A549 (cell line): ENCODE measurements at regions not wholly inside any gene's neighbourhood (a gene's known extent, or its start where the extent isn't known, plus 50 kb on each side); places are given as distances from the start of the nearest gene placed in this dataset.

ENCODE experiments used
- CBX8 ChIP-seq: fragments of 200-600 bp; sonication (generic); IDR thresholded peaks from 2 replicates; pipeline ENCODE4 v1.6.1; 2016
- CHD2 ChIP-seq: fragments of 150-350 bp; IDR thresholded peaks from 2 replicates; pipeline ENCODE4 v1.6.1; 2014; ENCODE audit warnings: low read length; ENCODE audit not compliant: partially characterized antibody
- EHMT2 ChIP-seq: fragments of 200-600 bp; sonication (generic); IDR thresholded peaks from 2 replicates; pipeline ENCODE4 v1.6.1; 2016; ENCODE audit warnings: antibody characterized with exemption, low read depth, mild to moderate bottlenecking, moderate library complexity
- EP300 ChIP-seq, 2 experiments: fragments of >200 bp; sonication (Bioruptor Twin); formaldehyde crosslinking; IDR thresholded peaks; 2 replicates in 1 of 2; 3 replicates in 1 of 2; pipeline ENCODE4 v1.6.1; 2016 to 2017
- KDM5A ChIP-seq: fragments of 200-600 bp; sonication (generic); IDR thresholded peaks from 2 replicates; pipeline ENCODE4 v1.6.1; 2016; ENCODE audit warnings: antibody characterized with exemption, mild to moderate bottlenecking
- MAFK ChIP-seq: fragments of 450-650 bp; IDR thresholded peaks from 2 replicates; pipeline ENCODE4 v1.6.1; 2014; ENCODE audit not compliant: partially characterized antibody
- MAZ ChIP-seq: fragments of 150-350 bp; IDR thresholded peaks from 2 replicates; pipeline ENCODE4 v1.6.1; 2014; ENCODE audit warnings: antibody characterized with exemption, low read depth, low read length, borderline replicate concordance
- NR3C1 ChIP-seq: fragments of >200 bp; sonication (Bioruptor Twin); formaldehyde crosslinking; IDR thresholded peaks from 3 replicates; pipeline ENCODE4 v1.6.1; 2017
- POLR2A ChIP-seq: IDR thresholded peaks from 2 replicates; pipeline ENCODE4 v1.6.1; 2012; ENCODE audit warnings: mild to moderate bottlenecking, low read length
- POLR2AphosphoS2 ChIP-seq: conservative IDR thresholded peaks from 2 replicates; pipeline ENCODE4 v1.6.1; 2012; ENCODE audit warnings: low read length, improper control_type of control experiment, inconsistent platforms
- TFCP2L1 ChIP-seq: fragments of 250-450 bp; sonication (Bioruptor Pico); IDR thresholded peaks from 2 replicates; pipeline ENCODE4 v1.5.0; 2021; ENCODE audit warnings: mild to moderate bottlenecking
- TF ChIP-seq, protein P1 (sequence below): fragments of >200 bp; sonication (Bioruptor Twin); formaldehyde crosslinking; IDR thresholded peaks from 3 replicates; pipeline ENCODE4 v1.5.1; 2016
- TF ChIP-seq, protein P2 (sequence below): fragments of 250-450 bp; sonication (Bioruptor Pico); IDR thresholded peaks from 2 replicates; pipeline ENCODE4 v1.5.0; 2021; ENCODE audit warnings: mild to moderate bottlenecking, moderate library complexity, borderline replicate concordance
- TF ChIP-seq, protein P3 (sequence below): IDR thresholded peaks from 2 replicates; pipeline ENCODE4 v1.6.1; 2012

DNA sequence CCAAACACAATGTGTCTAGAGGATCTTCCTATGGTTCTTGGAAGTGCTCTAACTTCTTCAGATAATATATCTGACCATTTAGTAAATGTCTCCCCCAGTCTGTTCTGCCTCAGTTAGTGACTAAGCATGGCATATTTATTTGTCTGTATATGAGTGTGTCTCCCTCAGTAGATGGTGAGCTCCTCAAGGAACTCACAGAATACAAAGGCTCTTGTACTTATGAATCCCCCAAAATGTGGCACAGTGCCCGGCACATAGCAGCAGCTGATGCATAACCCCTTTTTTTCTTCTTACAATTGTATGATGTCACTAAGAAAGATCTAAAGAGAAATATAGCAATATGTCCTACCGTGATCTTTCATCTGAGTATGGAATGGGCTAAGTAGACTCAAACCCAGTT, 264.7 kb upstream of the PRICKLE1 start:
- TF ChIP-seq MAFK (no peak), NR3C1 (no peak), CBX8 (no peak), KDM5A (no peak), CHD2 (no peak), POLR2A (no peak), TFCP2L1 (CRISPR knock-in tag) (no peak), MAZ (no peak), EP300 (IDR thresholded peaks at IDR 0.05) (no peak), POLR2AphosphoS2 (no peak), EHMT2 (no peak)
- TF ChIP-seq, protein P1, sequence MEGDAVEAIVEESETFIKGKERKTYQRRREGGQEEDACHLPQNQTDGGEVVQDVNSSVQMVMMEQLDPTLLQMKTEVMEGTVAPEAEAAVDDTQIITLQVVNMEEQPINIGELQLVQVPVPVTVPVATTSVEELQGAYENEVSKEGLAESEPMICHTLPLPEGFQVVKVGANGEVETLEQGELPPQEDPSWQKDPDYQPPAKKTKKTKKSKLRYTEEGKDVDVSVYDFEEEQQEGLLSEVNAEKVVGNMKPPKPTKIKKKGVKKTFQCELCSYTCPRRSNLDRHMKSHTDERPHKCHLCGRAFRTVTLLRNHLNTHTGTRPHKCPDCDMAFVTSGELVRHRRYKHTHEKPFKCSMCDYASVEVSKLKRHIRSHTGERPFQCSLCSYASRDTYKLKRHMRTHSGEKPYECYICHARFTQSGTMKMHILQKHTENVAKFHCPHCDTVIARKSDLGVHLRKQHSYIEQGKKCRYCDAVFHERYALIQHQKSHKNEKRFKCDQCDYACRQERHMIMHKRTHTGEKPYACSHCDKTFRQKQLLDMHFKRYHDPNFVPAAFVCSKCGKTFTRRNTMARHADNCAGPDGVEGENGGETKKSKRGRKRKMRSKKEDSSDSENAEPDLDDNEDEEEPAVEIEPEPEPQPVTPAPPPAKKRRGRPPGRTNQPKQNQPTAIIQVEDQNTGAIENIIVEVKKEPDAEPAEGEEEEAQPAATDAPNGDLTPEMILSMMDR: no peak
- TF ChIP-seq, protein P2, sequence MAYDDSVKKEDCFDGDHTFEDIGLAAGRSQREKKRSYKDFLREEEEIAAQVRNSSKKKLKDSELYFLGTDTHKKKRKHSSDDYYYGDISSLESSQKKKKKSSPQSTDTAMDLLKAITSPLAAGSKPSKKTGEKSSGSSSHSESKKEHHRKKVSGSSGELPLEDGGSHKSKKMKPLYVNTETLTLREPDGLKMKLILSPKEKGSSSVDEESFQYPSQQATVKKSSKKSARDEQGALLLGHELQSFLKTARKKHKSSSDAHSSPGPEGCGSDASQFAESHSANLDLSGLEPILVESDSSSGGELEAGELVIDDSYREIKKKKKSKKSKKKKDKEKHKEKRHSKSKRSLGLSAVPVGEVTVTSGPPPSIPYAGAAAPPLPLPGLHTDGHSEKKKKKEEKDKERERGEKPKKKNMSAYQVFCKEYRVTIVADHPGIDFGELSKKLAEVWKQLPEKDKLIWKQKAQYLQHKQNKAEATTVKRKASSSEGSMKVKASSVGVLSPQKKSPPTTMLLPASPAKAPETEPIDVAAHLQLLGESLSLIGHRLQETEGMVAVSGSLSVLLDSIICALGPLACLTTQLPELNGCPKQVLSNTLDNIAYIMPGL: no peak
- TF ChIP-seq, protein P3, sequence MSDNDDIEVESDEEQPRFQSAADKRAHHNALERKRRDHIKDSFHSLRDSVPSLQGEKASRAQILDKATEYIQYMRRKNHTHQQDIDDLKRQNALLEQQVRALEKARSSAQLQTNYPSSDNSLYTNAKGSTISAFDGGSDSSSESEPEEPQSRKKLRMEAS: no peak
